ENCODE measurements at regions not wholly inside any gene's neighbourhood (a gene's known extent, or its start where the extent isn't known, plus 50 kb on each side); places are given as distances from the start of the nearest gene placed in this dataset.

DNA sequence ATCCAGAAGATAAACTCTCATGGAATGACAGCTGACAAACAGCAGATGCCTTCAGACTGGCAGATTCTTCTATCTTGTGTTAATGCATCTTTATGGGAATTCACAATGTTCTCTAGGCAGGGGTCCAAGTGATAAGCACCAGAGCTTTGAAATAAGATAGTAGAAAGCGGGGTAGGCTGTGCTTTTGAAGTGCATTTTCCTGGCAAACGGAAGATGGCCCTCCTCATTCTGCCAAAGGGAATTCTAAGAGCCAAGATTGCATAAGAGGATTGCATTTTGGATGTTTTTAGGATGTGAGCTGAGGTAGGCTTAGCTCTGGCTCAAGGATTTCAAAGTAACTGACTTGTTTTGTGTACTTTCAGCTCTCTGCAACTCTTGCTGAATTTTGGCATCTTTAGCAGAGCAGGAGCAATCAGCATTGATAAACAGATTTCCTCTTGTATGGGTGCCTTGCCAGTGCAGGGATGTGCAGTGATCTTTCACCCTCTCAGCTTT lies 298.5 kb upstream of the KLF6 start:
- H3K9ac ChIP-seq (ENCODE audit: low read depth, low read length), result no peak overlapping the region

GRCh38 chr10:4082861-4083260 lies 297.9 kb upstream of the KLF6 start:
- H3K4me2 ChIP-seq (ENCODE audit: insufficient read depth, low read length), result no peak overlapping the region
- H3K4me1 ChIP-seq (ENCODE audit: insufficient read depth, low read length), result peaks cover 13% of the 10 kb centered on the region
- ATAC-seq (ENCODE audit: insufficient read depth, low read depth) (no peak), DNase-seq (no peak)
- H2AFZ ChIP-seq (ENCODE audit: low read depth, low read length), result no peak overlapping the region
- no peaks in the 10 kb centered on the region for H3K79me2 ChIP-seq (ENCODE audit: insufficient read depth, low read length)
- no peaks in the 10 kb centered on the region for H3K27me3 ChIP-seq (ENCODE audit: insufficient read depth, low read length, poor library complexity)
- no peaks in the 10 kb centered on the region for H3K36me3 ChIP-seq (ENCODE audit: insufficient read depth, low read length)
- no peak overlapping the region for H3K4me3 ChIP-seq (ENCODE audit: low read depth in 1 of 2, low read length in 2 of 2)
- H3K27ac ChIP-seq (ENCODE audit: low read length), result no peak overlapping the region
- no peak for TF ChIP-seq EZH2 (IDR thresholded peaks at IDR 0.05; ENCODE audit: borderline replicate concordance, low read depth, low read length, severe bottlenecking)
- TF ChIP-seq, protein P1, sequence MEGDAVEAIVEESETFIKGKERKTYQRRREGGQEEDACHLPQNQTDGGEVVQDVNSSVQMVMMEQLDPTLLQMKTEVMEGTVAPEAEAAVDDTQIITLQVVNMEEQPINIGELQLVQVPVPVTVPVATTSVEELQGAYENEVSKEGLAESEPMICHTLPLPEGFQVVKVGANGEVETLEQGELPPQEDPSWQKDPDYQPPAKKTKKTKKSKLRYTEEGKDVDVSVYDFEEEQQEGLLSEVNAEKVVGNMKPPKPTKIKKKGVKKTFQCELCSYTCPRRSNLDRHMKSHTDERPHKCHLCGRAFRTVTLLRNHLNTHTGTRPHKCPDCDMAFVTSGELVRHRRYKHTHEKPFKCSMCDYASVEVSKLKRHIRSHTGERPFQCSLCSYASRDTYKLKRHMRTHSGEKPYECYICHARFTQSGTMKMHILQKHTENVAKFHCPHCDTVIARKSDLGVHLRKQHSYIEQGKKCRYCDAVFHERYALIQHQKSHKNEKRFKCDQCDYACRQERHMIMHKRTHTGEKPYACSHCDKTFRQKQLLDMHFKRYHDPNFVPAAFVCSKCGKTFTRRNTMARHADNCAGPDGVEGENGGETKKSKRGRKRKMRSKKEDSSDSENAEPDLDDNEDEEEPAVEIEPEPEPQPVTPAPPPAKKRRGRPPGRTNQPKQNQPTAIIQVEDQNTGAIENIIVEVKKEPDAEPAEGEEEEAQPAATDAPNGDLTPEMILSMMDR (IDR thresholded peaks at IDR 0.05; ENCODE audit: borderline replicate concordance, extremely low read depth, low read length, poor library complexity, severe bottlenecking), result no peak
- H3K9me3 ChIP-seq (ENCODE audit: insufficient read depth, low read length, severe bottlenecking), result no peaks in the 10 kb centered on the region
- H4K20me1 ChIP-seq (ENCODE audit: insufficient read depth, low read length), result no peaks in the 10 kb centered on the region
- H3K9ac ChIP-seq (ENCODE audit: low read depth, low read length), result no peak overlapping the region

More for the DNA sequence above, 298.5 kb upstream of the KLF6 start:
- ATAC-seq (ENCODE audit: insufficient read depth, low read depth) (no peak), DNase-seq (no peak)
- TF ChIP-seq EZH2 (IDR thresholded peaks at IDR 0.05; ENCODE audit: borderline replicate concordance, low read depth, low read length, severe bottlenecking), result no peak
- TF ChIP-seq, protein P1 (IDR thresholded peaks at IDR 0.05; ENCODE audit: borderline replicate concordance, extremely low read depth, low read length, poor library complexity, severe bottlenecking), result no peak
- H3K36me3 ChIP-seq (ENCODE audit: insufficient read depth, low read length), result no peaks in the 10 kb centered on the region
- no peaks in the 10 kb centered on the region for H3K27me3 ChIP-seq (ENCODE audit: insufficient read depth, low read length, poor library complexity)
- peaks cover 12% of the 10 kb centered on the region for H3K4me1 ChIP-seq (ENCODE audit: insufficient read depth, low read length)
- no peaks in the 10 kb centered on the region for H3K9me3 ChIP-seq (ENCODE audit: insufficient read depth, low read length, severe bottlenecking)
- no peak overlapping the region for H2AFZ ChIP-seq (ENCODE audit: low read depth, low read length)
- no peak overlapping the region for H3K4me2 ChIP-seq (ENCODE audit: insufficient read depth, low read length)
- no peak overlapping the region for H3K4me3 ChIP-seq (ENCODE audit: low read depth in 1 of 2, low read length in 2 of 2)
- H3K27ac ChIP-seq (ENCODE audit: low read length), result no peak overlapping the region
- H4K20me1 ChIP-seq (ENCODE audit: insufficient read depth, low read length), result no peaks in the 10 kb centered on the region
- H3K79me2 ChIP-seq (ENCODE audit: insufficient read depth, low read length), result no peaks in the 10 kb centered on the region

GRCh38 chr10:4081685-4082111 lies 296.7 kb upstream of the KLF6 start:
- Histone ChIP-seq H3K9me3 (ENCODE audit: insufficient read depth, low read length, severe bottlenecking) (no peaks in the 10 kb centered on the region), H3K27ac (ENCODE audit: low read length) (no peak overlapping the region; the same call in 1 of the 2 replicates), H4K20me1 (ENCODE audit: insufficient read depth, low read length) (no peaks in the 10 kb centered on the region), H2AFZ (ENCODE audit: low read depth, low read length) (no peak overlapping the region), H3K4me2 (ENCODE audit: insufficient read depth, low read length) (no peak overlapping the region), H3K27me3 (ENCODE audit: insufficient read depth, low read length, poor library complexity) (no peaks in the 10 kb centered on the region), H3K9ac (ENCODE audit: low read depth, low read length) (no peak overlapping the region), H3K36me3 (ENCODE audit: insufficient read depth, low read length) (no peaks in the 10 kb centered on the region), H3K4me1 (ENCODE audit: insufficient read depth, low read length) (peaks cover 17% of the 10 kb centered on the region), H3K79me2 (ENCODE audit: insufficient read depth, low read length) (no peaks in the 10 kb centered on the region), H3K4me3 (ENCODE audit: low read depth in 1 of 2, low read length in 2 of 2) (no peak overlapping the region)
- ATAC-seq (ENCODE audit: insufficient read depth, low read depth) (no peak), DNase-seq (no peak)
- TF ChIP-seq, protein P1 (IDR thresholded peaks at IDR 0.05; ENCODE audit: borderline replicate concordance, extremely low read depth, low read length, poor library complexity, severe bottlenecking), result no peak
- TF ChIP-seq EZH2 (IDR thresholded peaks at IDR 0.05; ENCODE audit: borderline replicate concordance, low read depth, low read length, severe bottlenecking), result no peak

Measured in DND-41 (cell line).